Body of pancreas (tissue), 4 donors: ENCODE measurements at regions not wholly inside any gene's neighbourhood (a gene's known extent, or its start where the extent isn't known, plus 50 kb on each side); places are given as distances from the start of the nearest gene placed in this dataset.

Experiments
- ATAC-seq: fragments of 150-250 bp; one replicate; pipeline ENCODE4 v1.9.1; 2016
- DNase-seq, 4 donors: peaks; one replicate each; pipeline ENCODE4 v3.0.0-alpha.2; 2019
- H3K27ac ChIP-seq, 4 donors: fragments of 200-600 bp; sonication (generic); 1 replicate in 3 of 4; 2 replicates in 1 of 4; pipeline versions ENCODE4 v1.5.1 to v1.6.1; 2016 to 2019; ENCODE audit warnings: mild to moderate bottlenecking in 1 of 4, mixed read lengths in 1 of 4, moderate library complexity in 1 of 4
- H3K27me3 ChIP-seq, 2 donors: fragments of 200-600 bp; sonication (generic); one replicate each; pipeline ENCODE4 v1.6.0; 2016; ENCODE audit warnings: mild to moderate bottlenecking in 1 of 2
- H3K36me3 ChIP-seq, 2 donors: fragments of 200-600 bp; sonication (generic); replicated peaks in 1 of 2; 2 replicates each; pipeline ENCODE4 v1.5.1; 2016; ENCODE audit warnings: low read depth in 2 of 2; ENCODE audit not compliant: insufficient read depth in 1 of 2
- H3K4me1 ChIP-seq: fragments of 200-600 bp; sonication (generic); one replicate; pipeline ENCODE4 v1.6.0; 2016
- H3K4me3 ChIP-seq, 2 donors: fragments of 200-600 bp; sonication (generic); 1 replicate in 1 of 2; 2 replicates in 1 of 2; pipeline ENCODE4 v1.5.1; 2016 to 2019
- H3K9me3 ChIP-seq, 3 donors: fragments of 200-600 bp; sonication (generic); 1 replicate in 2 of 3; 2 replicates in 1 of 3; pipeline ENCODE4 v1.5.1; 2016
- POLR2A ChIP-seq, 3 donors: fragments of 450-650 bp; IDR thresholded peaks; one replicate each; pipeline ENCODE4 v1.6.1; 2016; ENCODE audit warnings: antibody characterized with exemption in 3 of 3, mild to moderate bottlenecking in 2 of 3
- WGBS, 2 donors: methylation state at CpG; one replicate each; pipeline ENCODE4 v1.1.5; 2017; 5-methylcytosine and 5-hydroxymethylcytosine counted together
- intact Hi-C: fragments of 100-400 bp; cut with DNase I; formaldehyde crosslinking; loops from one replicate; pipeline ENCODE4 v1.15.1; 2023
- TF ChIP-seq, protein P1 (sequence below), 7 experiments: fragments of 450-650 bp in 4 of 7; fragments of 200-600 bp in 3 of 7; sonication (generic) in 3 of 7; IDR thresholded peaks; one replicate each; pipeline ENCODE4 v1.5.1; 2016 to 2019; ENCODE audit warnings: antibody characterized with exemption in 7 of 7

DNA sequence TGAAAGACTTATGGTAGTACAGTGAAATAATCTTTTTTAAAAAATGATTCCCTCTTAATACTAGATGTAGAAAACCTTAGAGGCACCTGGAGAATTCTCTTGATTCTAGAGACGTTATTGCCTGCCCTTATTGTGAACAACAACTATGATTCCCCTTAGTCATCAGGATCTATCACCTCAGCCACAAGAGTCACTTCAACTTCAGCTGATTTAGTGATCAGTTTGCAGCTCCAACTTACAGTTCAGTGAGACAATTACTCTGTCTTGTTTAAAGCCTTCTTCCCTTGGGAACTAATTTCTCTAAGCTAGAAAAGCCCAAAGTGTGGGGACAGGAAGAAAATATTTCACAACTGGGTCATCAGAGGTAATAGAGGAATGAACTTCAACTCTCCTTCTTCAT, 254.3 kb upstream of the SLITRK1 start:
- Histone ChIP-seq H3K4me3 (no peak overlapping the region), H3K9me3 (no peaks in the 10 kb centered on the region), H3K27me3 (no peaks in the 10 kb centered on the region), H3K27ac (no peak overlapping the region), H3K36me3 (no peaks in the 10 kb centered on the region), H3K4me1 (no peaks in the 10 kb centered on the region)
- ATAC-seq (no peak), DNase-seq (no peak)
- WGBS, 2 donors = 32 to 44% methylated on average over 1 of the region's 1 CpG
- no peak for TF ChIP-seq POLR2A (IDR thresholded peaks at IDR 0.05)
- TF ChIP-seq, protein P1, sequence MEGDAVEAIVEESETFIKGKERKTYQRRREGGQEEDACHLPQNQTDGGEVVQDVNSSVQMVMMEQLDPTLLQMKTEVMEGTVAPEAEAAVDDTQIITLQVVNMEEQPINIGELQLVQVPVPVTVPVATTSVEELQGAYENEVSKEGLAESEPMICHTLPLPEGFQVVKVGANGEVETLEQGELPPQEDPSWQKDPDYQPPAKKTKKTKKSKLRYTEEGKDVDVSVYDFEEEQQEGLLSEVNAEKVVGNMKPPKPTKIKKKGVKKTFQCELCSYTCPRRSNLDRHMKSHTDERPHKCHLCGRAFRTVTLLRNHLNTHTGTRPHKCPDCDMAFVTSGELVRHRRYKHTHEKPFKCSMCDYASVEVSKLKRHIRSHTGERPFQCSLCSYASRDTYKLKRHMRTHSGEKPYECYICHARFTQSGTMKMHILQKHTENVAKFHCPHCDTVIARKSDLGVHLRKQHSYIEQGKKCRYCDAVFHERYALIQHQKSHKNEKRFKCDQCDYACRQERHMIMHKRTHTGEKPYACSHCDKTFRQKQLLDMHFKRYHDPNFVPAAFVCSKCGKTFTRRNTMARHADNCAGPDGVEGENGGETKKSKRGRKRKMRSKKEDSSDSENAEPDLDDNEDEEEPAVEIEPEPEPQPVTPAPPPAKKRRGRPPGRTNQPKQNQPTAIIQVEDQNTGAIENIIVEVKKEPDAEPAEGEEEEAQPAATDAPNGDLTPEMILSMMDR (IDR thresholded peaks at IDR 0.05) = no peak
- intact Hi-C loops = no loop called here

DNA sequence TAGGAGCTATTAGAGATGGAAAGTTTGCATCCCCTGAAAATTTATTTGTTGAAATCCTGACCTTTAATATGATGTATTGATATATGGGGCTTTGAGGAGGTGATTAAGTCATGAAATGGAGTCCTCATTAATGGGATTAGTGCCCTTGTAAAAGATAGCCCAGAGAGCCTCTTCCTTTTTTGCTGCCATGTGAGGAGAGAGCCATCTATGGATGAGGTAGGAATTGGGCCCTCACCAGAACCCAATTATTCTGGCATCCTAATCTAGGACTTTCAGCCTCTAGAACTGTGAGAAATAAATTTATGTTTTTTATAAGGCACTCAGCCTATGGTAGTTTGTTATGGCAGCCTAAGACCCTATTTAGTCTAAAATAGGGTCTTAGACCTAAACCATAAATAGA, 250.2 kb upstream of the SLITRK1 start:
- Histone ChIP-seq H3K36me3 (no peaks in the 10 kb centered on the region), H3K9me3 (no peaks in the 10 kb centered on the region), H3K27me3 (no peaks in the 10 kb centered on the region), H3K4me3 (no peak overlapping the region), H3K27ac (no peak overlapping the region), H3K4me1 (no peaks in the 10 kb centered on the region)
- intact Hi-C loops = no loop called here
- no peak for TF ChIP-seq POLR2A (IDR thresholded peaks at IDR 0.05)
- TF ChIP-seq, protein P1 (IDR thresholded peaks at IDR 0.05) = no peak
- ATAC-seq (no peak), DNase-seq (no peak)

DNA sequence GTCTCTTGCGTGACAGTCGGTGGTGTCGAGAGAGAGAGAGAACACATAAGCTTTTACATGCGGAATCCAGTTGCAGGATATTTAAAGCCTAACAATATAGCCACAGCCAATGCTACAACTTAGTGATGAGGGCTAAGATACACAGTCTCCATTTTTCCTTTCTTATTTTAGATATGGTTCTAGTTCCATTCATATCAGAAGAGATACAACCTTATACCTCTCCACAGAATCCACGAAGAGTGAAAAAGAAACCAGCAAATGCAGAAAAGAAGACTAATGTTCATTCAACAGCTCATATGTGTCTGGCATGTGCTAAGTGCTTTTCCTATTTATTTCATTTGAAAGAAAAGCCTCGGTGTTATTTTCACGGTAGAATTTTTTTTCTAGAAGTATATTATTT, 249.0 kb upstream of the SLITRK1 start:
- no peak for TF ChIP-seq POLR2A (IDR thresholded peaks at IDR 0.05)
- TF ChIP-seq, protein P1 (IDR thresholded peaks at IDR 0.05) = no peak
- no peak overlapping the region for H3K4me3 ChIP-seq
- DNase-seq = no peak
- H3K27ac ChIP-seq = no peak overlapping the region
- intact Hi-C loops = no loop called here
- no peaks in the 10 kb centered on the region for H3K4me1 ChIP-seq
- H3K27me3 ChIP-seq = no peaks in the 10 kb centered on the region
- ATAC-seq = no peak
- H3K36me3 ChIP-seq = no peaks in the 10 kb centered on the region
- no peaks in the 10 kb centered on the region for H3K9me3 ChIP-seq
- WGBS, 2 donors = 85% methylated on average over 7 of the region's 7 CpGs

DNA sequence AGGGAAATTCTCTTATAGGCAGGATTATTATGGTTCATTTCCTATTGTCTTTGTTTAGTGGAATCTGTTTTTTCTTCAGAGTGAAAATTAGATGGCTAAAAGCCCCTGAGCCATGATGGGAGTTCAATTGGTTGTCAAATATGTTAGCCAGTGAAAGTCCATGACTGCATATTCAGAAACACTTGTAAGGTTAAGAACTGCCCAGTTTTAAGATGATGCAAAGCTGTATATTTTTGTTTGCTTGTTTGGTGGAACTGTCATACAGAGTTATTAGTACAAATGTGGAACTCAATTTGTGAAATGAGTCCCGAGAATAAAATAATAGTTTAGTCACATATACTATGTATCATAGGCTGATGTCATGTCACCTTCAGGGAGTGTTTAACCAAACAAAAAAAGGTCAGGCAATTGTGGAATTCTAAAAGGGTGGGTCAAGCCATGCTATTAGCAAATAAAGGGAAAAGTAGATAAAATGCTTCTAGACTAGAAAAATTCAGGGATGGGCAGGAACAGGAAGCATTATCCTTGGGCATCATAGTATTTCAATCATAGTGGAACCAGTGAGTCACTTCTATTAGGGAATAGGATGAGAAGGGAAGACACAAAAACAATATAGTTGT, 248.3 kb upstream of the SLITRK1 start:
- TF ChIP-seq, protein P1 (IDR thresholded peaks at IDR 0.05) = no peak
- no peak for TF ChIP-seq POLR2A (IDR thresholded peaks at IDR 0.05)
- no peak overlapping the region for H3K4me3 ChIP-seq
- H3K27me3 ChIP-seq = no peaks in the 10 kb centered on the region
- no peaks in the 10 kb centered on the region for H3K4me1 ChIP-seq
- H3K9me3 ChIP-seq = no peaks in the 10 kb centered on the region
- H3K36me3 ChIP-seq = no peaks in the 10 kb centered on the region
- ATAC-seq (no peak), DNase-seq (no peak)
- WGBS, 2 donors = 39 to 48% methylated on average over 1 of the region's 1 CpG
- no peak overlapping the region for H3K27ac ChIP-seq
- intact Hi-C loops = no loop called here

DNA sequence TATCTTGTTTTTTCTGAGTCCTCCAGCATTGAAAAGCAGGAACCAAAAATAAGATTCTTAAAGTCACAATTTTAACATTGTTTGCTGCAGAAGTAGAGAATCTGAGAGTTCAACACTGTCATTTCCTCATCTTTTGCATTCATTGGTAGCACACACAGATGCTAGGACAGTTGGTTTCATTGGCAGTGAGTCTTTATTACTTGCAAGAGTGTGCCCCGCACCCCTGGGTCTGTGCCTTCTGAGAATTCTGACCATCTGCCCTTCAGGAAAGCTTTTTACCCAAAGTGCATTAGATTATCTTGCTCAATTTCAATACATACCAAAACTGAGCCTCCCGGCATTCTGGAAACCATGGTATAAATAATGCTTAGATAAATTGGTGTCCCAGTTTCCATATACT, 247.7 kb upstream of the SLITRK1 start:
- Histone ChIP-seq H3K4me3 (no peak overlapping the region), H3K36me3 (no peaks in the 10 kb centered on the region), H3K4me1 (no peaks in the 10 kb centered on the region), H3K27ac (no peak overlapping the region), H3K27me3 (no peaks in the 10 kb centered on the region), H3K9me3 (no peaks in the 10 kb centered on the region)
- TF ChIP-seq, protein P1 (IDR thresholded peaks at IDR 0.05) = no peak
- TF ChIP-seq POLR2A (IDR thresholded peaks at IDR 0.05) = no peak
- WGBS, 2 donors = 79 to 82% methylated on average over 2 of the region's 2 CpGs
- DNase-seq (no peak), ATAC-seq (no peak)
- intact Hi-C loops = no loop called here
